Panc1 (cell line): ENCODE measurements at regions not wholly inside any gene's neighbourhood (a gene's known extent, or its start where the extent isn't known, plus 50 kb on each side); places are given as distances from the start of the nearest gene placed in this dataset.

Source experiments
- ATAC-seq: fragments of 200-7000 bp; cut with Tn5 transposase; 2 replicates; pipeline ENCODE4 v1.9.1; 2020; ENCODE audit warnings: mild to moderate bottlenecking, moderate library complexity
- BruUV-seq: library from RNA; stranded (reverse); fragments of 400-500 nt; replicated peaks from 2 replicates; lab custom pipeline; 2021; lab: Mats Ljungman, UMichigan
- CTCF ChIA-PET: fragments of 300-600 bp; sonication (Branson Sonifier 250); formaldehyde crosslinking; loops from one replicate; lab custom pipeline; 2022; ENCODE audit warnings: antibody characterized with exemption; lab: Charles Lee
- POLR2A ChIA-PET: fragments of 300-600 bp; sonication (Branson Sonifier 250); formaldehyde crosslinking; loops from one replicate; lab custom pipeline; 2022; ENCODE audit warnings: antibody characterized with exemption; lab: Charles Lee
- DNase-seq: peaks from one replicate; pipeline ENCODE4 v3.0.0-alpha.2; 2010; ENCODE audit warnings: low read depth, low spot score
- H3K27ac ChIP-seq: 2 replicates; pipeline ENCODE4 v1.5.1; 2011; ENCODE audit warnings: mild to moderate bottlenecking, low read length, inconsistent platforms
- H3K27me3 ChIP-seq: fragments of 200-500 bp; sonication (Bioruptor generic); 2 replicates; pipeline ENCODE4 v1.6.0; 2014; ENCODE audit warnings: low read length, inconsistent platforms; ENCODE audit not compliant: control insufficient read depth, insufficient read depth
- H3K36me3 ChIP-seq: fragments of 200-500 bp; sonication (Bioruptor generic); 2 replicates; pipeline ENCODE4 v1.5.1; 2014; ENCODE audit warnings: inconsistent platforms, mild to moderate bottlenecking, low read length, moderate library complexity; ENCODE audit not compliant: control insufficient read depth, insufficient read depth
- H3K4me1 ChIP-seq: 2 replicates; pipeline ENCODE4 v1.5.1; 2011; ENCODE audit warnings: inconsistent platforms, mild to moderate bottlenecking, low read length, moderate library complexity; ENCODE audit not compliant: control insufficient read depth, insufficient read depth
- H3K4me3 ChIP-seq, 2 experiments: 2 replicates each; pipeline ENCODE4 v1.5.1; 2011 to 2012; ENCODE audit warnings: low read depth in 2 of 2, low read length in 2 of 2, mild to moderate bottlenecking in 2 of 2, inconsistent platforms in 1 of 2, moderate library complexity in 1 of 2
- H3K9me3 ChIP-seq: fragments of 200-500 bp; sonication (Bioruptor generic); 2 replicates; pipeline ENCODE4 v1.5.1; 2014; ENCODE audit warnings: low read depth, mild to moderate bottlenecking, inconsistent platforms, low read length, moderate library complexity; ENCODE audit not compliant: control insufficient read depth, insufficient read depth
- CTCF ChIP-seq: fragments of 450-650 bp; IDR thresholded peaks from 2 replicates; pipeline ENCODE4 v1.5.1; 2017; ENCODE audit warnings: mild to moderate bottlenecking
- POLR2AphosphoS5 ChIP-seq: IDR thresholded peaks from 2 replicates; pipeline ENCODE4 v1.6.1; 2012; ENCODE audit warnings: mild to moderate bottlenecking, low read depth, low read length, moderate library complexity
- SIN3A ChIP-seq: IDR thresholded peaks from 2 replicates; pipeline ENCODE4 v1.6.1; 2012; ENCODE audit warnings: low read depth, mild to moderate bottlenecking, low read length, moderate library complexity, borderline replicate concordance; ENCODE audit not compliant: insufficient read depth
- TCF7L2 ChIP-seq: IDR thresholded peaks from 2 replicates; pipeline ENCODE4 v1.6.1; 2011; ENCODE audit warnings: mild to moderate bottlenecking, low read depth, low read length, inconsistent platforms
- in situ Hi-C: cut with HindIII; loops from 2 replicates; pipeline ENCODE4 v1.10.0; 2016; ENCODE audit warnings: low sequenced_read_pairs, low pct_unique_long_range_greater_than_20kb
- intact Hi-C: fragments of 100-400 bp; cut with micrococcal nuclease; formaldehyde crosslinking; loops from one replicate; pipeline ENCODE4 v1.10.0; 2022; ENCODE audit not compliant: unreplicated experiment
- TF ChIP-seq, protein P1 (sequence below), 2 experiments: IDR thresholded peaks; 2 replicates each; pipeline ENCODE4 v1.6.1; 2011 to 2012; ENCODE audit warnings: low read depth in 2 of 2, control low read depth in 1 of 2, low read length in 1 of 2, mild to moderate bottlenecking in 1 of 2, moderate library complexity in 1 of 2; ENCODE audit not compliant: insufficient read depth in 1 of 2

DNA sequence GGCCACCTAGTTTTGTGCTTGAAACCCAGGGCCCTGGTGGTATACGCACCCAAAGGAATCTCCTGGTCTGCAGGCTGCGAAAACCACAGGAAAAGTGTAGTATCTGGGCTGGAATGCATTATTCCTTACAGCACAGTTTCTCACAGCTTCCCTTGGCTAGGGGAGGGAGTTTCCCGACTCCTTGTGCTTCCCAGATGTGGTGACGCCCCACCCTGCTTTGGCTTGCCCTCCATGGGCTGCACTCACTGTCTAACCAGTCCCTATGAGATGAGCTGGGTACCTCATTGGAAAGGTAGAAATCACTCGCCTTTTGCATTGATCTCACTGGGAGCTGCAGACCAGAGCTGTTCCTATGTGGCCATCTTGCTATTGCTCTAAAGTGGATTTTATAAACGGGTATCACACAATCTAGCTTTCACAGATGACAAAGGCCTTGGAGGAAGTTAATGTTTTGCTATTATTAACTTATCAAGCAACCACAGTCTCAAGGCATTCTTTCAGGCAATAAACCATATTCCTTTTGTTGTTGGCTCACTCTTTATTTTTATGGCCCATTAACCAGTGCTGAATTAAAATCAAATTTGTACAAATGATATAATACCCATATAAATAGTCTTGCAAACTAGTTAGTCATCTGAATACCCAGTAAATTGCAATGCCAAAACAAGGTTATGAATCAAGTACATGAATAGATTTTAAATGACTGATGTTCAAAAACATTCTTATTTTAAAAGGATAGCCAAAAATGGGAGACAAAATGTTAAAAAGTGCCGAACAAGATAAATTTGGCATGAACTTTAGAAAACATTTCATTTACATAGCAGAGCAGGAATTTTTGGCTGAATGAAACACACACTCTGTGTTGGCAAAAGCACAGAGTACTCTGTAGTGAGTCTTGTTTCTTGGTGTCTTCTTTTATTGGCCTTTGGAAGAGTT lies 475.4 kb upstream of the ARGLU1 start:
- intact Hi-C loops, result no loop called here
- H3K36me3 ChIP-seq, result no peaks in the 10 kb centered on the region
- H3K27ac ChIP-seq, result no peak overlapping the region
- no TSS peak for BruUV-seq
- in situ Hi-C loops, result no loop called here
- POLR2A ChIA-PET, result no interaction called here
- H3K27me3 ChIP-seq, result no peaks in the 10 kb centered on the region
- no peaks in the 10 kb centered on the region for H3K4me1 ChIP-seq
- CTCF ChIA-PET, result no interaction called here
- no peak overlapping the region for H3K4me3 ChIP-seq
- TF ChIP-seq CTCF, result no peak
- no peak for TF ChIP-seq SIN3A
- TF ChIP-seq TCF7L2, result no peak
- TF ChIP-seq POLR2AphosphoS5, result no peak
- TF ChIP-seq, protein P1, sequence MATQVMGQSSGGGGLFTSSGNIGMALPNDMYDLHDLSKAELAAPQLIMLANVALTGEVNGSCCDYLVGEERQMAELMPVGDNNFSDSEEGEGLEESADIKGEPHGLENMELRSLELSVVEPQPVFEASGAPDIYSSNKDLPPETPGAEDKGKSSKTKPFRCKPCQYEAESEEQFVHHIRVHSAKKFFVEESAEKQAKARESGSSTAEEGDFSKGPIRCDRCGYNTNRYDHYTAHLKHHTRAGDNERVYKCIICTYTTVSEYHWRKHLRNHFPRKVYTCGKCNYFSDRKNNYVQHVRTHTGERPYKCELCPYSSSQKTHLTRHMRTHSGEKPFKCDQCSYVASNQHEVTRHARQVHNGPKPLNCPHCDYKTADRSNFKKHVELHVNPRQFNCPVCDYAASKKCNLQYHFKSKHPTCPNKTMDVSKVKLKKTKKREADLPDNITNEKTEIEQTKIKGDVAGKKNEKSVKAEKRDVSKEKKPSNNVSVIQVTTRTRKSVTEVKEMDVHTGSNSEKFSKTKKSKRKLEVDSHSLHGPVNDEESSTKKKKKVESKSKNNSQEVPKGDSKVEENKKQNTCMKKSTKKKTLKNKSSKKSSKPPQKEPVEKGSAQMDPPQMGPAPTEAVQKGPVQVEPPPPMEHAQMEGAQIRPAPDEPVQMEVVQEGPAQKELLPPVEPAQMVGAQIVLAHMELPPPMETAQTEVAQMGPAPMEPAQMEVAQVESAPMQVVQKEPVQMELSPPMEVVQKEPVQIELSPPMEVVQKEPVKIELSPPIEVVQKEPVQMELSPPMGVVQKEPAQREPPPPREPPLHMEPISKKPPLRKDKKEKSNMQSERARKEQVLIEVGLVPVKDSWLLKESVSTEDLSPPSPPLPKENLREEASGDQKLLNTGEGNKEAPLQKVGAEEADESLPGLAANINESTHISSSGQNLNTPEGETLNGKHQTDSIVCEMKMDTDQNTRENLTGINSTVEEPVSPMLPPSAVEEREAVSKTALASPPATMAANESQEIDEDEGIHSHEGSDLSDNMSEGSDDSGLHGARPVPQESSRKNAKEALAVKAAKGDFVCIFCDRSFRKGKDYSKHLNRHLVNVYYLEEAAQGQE (IDR thresholded peaks at IDR 0.05; ENCODE audit: insufficient read depth in 1 of 2, low read depth in 2 of 2, low read length in 1 of 2), result no peak
- ATAC-seq (no peak), DNase-seq (no peak)
- no peaks in the 10 kb centered on the region for H3K9me3 ChIP-seq

DNA sequence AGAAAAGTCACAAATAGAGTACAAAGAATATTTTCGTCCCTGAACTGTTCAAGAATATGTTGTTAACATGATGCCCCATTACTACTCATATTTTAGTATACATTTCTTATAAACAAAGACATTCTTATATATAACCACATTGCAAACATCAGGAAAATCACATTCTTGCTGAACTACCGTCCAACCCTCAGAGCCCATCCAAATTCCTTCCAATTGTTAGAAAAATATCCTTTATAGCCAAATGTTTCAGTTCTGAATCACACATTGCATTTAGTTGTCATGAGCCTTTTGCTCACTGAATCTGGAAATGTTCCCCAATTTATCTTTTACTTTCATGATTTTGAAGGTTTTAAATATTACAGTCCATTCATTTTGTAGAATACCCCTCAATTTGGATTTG lies 467.8 kb upstream of the ARGLU1 start:
- Histone ChIP-seq H3K36me3 (no peaks in the 10 kb centered on the region), H3K4me3 (no peak overlapping the region), H3K27ac (no peak overlapping the region), H3K9me3 (no peaks in the 10 kb centered on the region), H3K27me3 (no peaks in the 10 kb centered on the region), H3K4me1 (no peaks in the 10 kb centered on the region)
- no TSS peak for BruUV-seq
- no peak for DNase-seq
- TF ChIP-seq TCF7L2 (no peak), SIN3A (no peak), POLR2AphosphoS5 (no peak)
- intact Hi-C loops, result no loop called here
- no peak for ATAC-seq
- ChIA-PET POLR2A (no interaction called here), CTCF (no interaction called here)
- in situ Hi-C loops, result no loop called here

GRCh38 chr13:107035186-107035585 lies 467.2 kb upstream of the ARGLU1 start:
- TF ChIP-seq SIN3A (no peak), CTCF (no peak), TCF7L2 (no peak), POLR2AphosphoS5 (no peak)
- TF ChIP-seq, protein P1 (IDR thresholded peaks at IDR 0.05; ENCODE audit: insufficient read depth in 1 of 2, low read depth in 2 of 2, low read length in 1 of 2), result no peak
- POLR2A ChIA-PET, result no interaction called here
- Histone ChIP-seq H3K36me3 (no peaks in the 10 kb centered on the region), H3K9me3 (no peaks in the 10 kb centered on the region), H3K27ac (no peak overlapping the region), H3K4me3 (no peak overlapping the region), H3K27me3 (no peaks in the 10 kb centered on the region), H3K4me1 (no peaks in the 10 kb centered on the region)
- ATAC-seq (no peak), DNase-seq (no peak)
- intact Hi-C loops (no loop called here), in situ Hi-C loops (no loop called here)
- CTCF ChIA-PET, result no interaction called here
- BruUV-seq, result no TSS peak
